ENCODE measurements at regions not wholly inside any gene's neighbourhood (a gene's known extent, or its start where the extent isn't known, plus 50 kb on each side); places are given as distances from the start of the nearest gene placed in this dataset.

DNA sequence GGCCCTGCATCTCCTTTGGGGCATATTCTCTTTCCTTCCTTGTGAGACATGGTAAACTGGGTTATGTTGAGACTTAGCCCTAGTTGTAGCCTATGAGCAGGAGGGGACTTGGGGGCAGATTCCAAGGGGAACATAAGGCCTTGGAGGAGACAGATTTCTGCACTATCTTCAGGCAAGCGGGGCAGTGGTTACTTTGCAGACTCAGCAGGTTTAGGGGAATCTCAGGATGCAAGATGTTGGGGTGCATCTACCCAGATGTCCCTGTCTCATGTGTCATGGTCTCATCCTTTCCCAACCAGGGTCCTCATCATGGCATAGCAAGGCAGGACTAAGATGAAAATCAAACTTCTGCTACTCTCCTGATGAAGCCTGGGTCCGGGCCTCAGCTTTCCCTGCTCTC, 58.6 kb upstream of the PTPRT start:
- no peak overlapping the region for H3K27ac ChIP-seq (ENCODE audit: control insufficient read depth, insufficient read depth)
- H3K4me2 ChIP-seq (ENCODE audit: control insufficient read depth, insufficient read depth): no peak overlapping the region
- in situ Hi-C loops (cut with MboI): no loop called here
- no peak overlapping the region for H2AFZ ChIP-seq (ENCODE audit: control insufficient read depth, low read depth, low read length)
- no peaks in the 10 kb centered on the region for H3K9me3 ChIP-seq (replicated peaks; ENCODE audit: control insufficient read depth, insufficient read depth, low read length)
- intact Hi-C loops (cut with micrococcal nuclease; ENCODE audit: unreplicated experiment): no loop called here
- FAIRE-seq (no peak), ATAC-seq (no peak), DNase-seq (ENCODE audit: low read depth, low spot score) (no peak)
- BruUV-seq (replicated peaks): no TSS peak
- ChIA-PET SMC1A (ENCODE audit: uncharacterized antibody, unreplicated experiment) (no interaction called here), RAD21 (ENCODE audit: unreplicated experiment) (no interaction called here), CTCF (no interaction called here), POLR2A (no interaction called here)
- TF ChIP-seq ZNF217 (IDR thresholded peaks at IDR 0.05): no peak
- no peak for TF ChIP-seq YBX1 (IDR thresholded peaks at IDR 0.05)
- no peak for TF ChIP-seq ATF7 (IDR thresholded peaks at IDR 0.05; ENCODE audit: low read depth)
- no peak for TF ChIP-seq KDM1A (IDR thresholded peaks at IDR 0.05; ENCODE audit: borderline replicate concordance)
- TF ChIP-seq CREM (IDR thresholded peaks at IDR 0.05; ENCODE audit: low read depth): no peak
- no peak for TF ChIP-seq NBN (IDR thresholded peaks at IDR 0.05)
- H3K79me2 ChIP-seq (ENCODE audit: control insufficient read depth, insufficient read depth, low read length): no peaks in the 10 kb centered on the region
- no peak overlapping the region for H3K9ac ChIP-seq (ENCODE audit: control insufficient read depth, insufficient read depth, low read length)
- no peaks in the 10 kb centered on the region for H3K36me3 ChIP-seq (ENCODE audit: control insufficient read depth in 2 of 2, insufficient read depth in 2 of 2, low read length in 1 of 2)
- no peaks in the 10 kb centered on the region for H3K4me1 ChIP-seq (ENCODE audit: control insufficient read depth, insufficient read depth, low read length)
- H3K4me3 ChIP-seq: no peak overlapping the region
- no peaks in the 10 kb centered on the region; a peak in 2 of 4 replicates for H3K27me3 ChIP-seq (replicated peaks in 1 of 2; ENCODE audit: control insufficient read depth in 2 of 2, insufficient read depth in 2 of 2, low read length in 1 of 2)
- no peaks in the 10 kb centered on the region for H4K20me1 ChIP-seq (ENCODE audit: control insufficient read depth, insufficient read depth)
- WGBS (ENCODE audit: insufficient coverage, insufficient replicate concordance, low lambda C conversion rate, missing lambda C conversion rate): 0% methylated on average over 2 of the region's 2 CpGs

DNA sequence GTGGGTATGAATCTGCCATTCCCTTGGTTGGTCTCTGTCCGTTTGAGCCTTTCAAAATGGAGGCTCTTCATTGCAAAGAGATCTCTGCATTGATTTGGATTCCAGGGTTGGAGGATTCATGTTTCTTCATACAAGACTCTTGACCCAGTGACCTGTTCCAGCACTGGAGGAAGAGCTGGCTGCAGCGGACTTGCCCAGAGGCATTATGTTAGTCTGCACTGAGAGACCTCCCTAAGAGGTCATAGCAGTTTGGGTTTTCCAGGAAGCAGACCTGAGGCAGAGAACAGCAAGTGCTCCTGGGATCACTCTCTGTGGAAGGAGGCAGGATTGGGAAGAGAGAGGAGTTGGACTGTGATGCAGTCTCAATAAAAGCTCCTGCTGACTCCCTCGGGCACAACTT, 57.7 kb upstream of the PTPRT start:
- FAIRE-seq: no peak
- H3K4me3 ChIP-seq: no peak overlapping the region
- 19% methylated on average over 3 of the region's 3 CpGs for WGBS (ENCODE audit: insufficient coverage, insufficient replicate concordance, low lambda C conversion rate, missing lambda C conversion rate)

More for the DNA sequence above, 57.7 kb upstream of the PTPRT start:
- Histone ChIP-seq H3K9ac (ENCODE audit: control insufficient read depth, insufficient read depth, low read length) (no peak overlapping the region), H3K4me1 (ENCODE audit: control insufficient read depth, insufficient read depth, low read length) (no peaks in the 10 kb centered on the region), H3K4me2 (ENCODE audit: control insufficient read depth, insufficient read depth) (no peak overlapping the region), H4K20me1 (ENCODE audit: control insufficient read depth, insufficient read depth) (no peaks in the 10 kb centered on the region), H3K27ac (ENCODE audit: control insufficient read depth, insufficient read depth) (no peak overlapping the region), H3K27me3 (replicated peaks in 1 of 2; ENCODE audit: control insufficient read depth in 2 of 2, insufficient read depth in 2 of 2, low read length in 1 of 2) (no peaks in the 10 kb centered on the region; a peak in 2 of 4 replicates), H2AFZ (ENCODE audit: control insufficient read depth, low read depth, low read length) (no peak overlapping the region), H3K36me3 (ENCODE audit: control insufficient read depth in 2 of 2, insufficient read depth in 2 of 2, low read length in 1 of 2) (no peaks in the 10 kb centered on the region), H3K9me3 (replicated peaks; ENCODE audit: control insufficient read depth, insufficient read depth, low read length) (no peaks in the 10 kb centered on the region), H3K79me2 (ENCODE audit: control insufficient read depth, insufficient read depth, low read length) (no peaks in the 10 kb centered on the region)
- ChIA-PET SMC1A (ENCODE audit: uncharacterized antibody, unreplicated experiment) (no interaction called here), CTCF (no interaction called here), RAD21 (ENCODE audit: unreplicated experiment) (no interaction called here), POLR2A (no interaction called here)
- intact Hi-C loops (cut with micrococcal nuclease; ENCODE audit: unreplicated experiment) (no loop called here), in situ Hi-C loops (cut with MboI) (no loop called here)
- no peak for ATAC-seq
- no peak for DNase-seq (ENCODE audit: low read depth, low spot score)
- TF ChIP-seq ASH2L (IDR thresholded peaks at IDR 0.05; ENCODE audit: borderline replicate concordance, low read depth): no peak
- TF ChIP-seq, protein P1, sequence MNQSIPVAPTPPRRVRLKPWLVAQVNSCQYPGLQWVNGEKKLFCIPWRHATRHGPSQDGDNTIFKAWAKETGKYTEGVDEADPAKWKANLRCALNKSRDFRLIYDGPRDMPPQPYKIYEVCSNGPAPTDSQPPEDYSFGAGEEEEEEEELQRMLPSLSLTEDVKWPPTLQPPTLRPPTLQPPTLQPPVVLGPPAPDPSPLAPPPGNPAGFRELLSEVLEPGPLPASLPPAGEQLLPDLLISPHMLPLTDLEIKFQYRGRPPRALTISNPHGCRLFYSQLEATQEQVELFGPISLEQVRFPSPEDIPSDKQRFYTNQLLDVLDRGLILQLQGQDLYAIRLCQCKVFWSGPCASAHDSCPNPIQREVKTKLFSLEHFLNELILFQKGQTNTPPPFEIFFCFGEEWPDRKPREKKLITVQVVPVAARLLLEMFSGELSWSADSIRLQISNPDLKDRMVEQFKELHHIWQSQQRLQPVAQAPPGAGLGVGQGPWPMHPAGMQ (IDR thresholded peaks at IDR 0.05; ENCODE audit: borderline replicate concordance): no peak
- TF ChIP-seq SMAD5 (IDR thresholded peaks at IDR 0.05; ENCODE audit: low read depth): no peak
- TF ChIP-seq CREM (IDR thresholded peaks at IDR 0.05; ENCODE audit: low read depth): no peak
- TF ChIP-seq, protein P2, sequence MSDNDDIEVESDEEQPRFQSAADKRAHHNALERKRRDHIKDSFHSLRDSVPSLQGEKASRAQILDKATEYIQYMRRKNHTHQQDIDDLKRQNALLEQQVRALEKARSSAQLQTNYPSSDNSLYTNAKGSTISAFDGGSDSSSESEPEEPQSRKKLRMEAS (IDR thresholded peaks at IDR 0.05; ENCODE audit: low read depth, low read length): no peak
- no peak for TF ChIP-seq MYB (IDR thresholded peaks at IDR 0.05; ENCODE audit: borderline replicate concordance, low read depth, low read length)
- TF ChIP-seq POU2F2 (IDR thresholded peaks at IDR 0.05; ENCODE audit: borderline replicate concordance, low read depth, low read length): no peak
- no peak for TF ChIP-seq FOS (IDR thresholded peaks at IDR 0.05; ENCODE audit: borderline replicate concordance, extremely low read depth, insufficient read length)
- TF ChIP-seq STAT3 (IDR thresholded peaks at IDR 0.05; ENCODE audit: low read depth, low read length): no peak
- TF ChIP-seq JUND (IDR thresholded peaks at IDR 0.05; ENCODE audit: low read depth, low read length): no peak
- TF ChIP-seq POLR2AphosphoS5 (IDR thresholded peaks at IDR 0.05; ENCODE audit: low read length): no peak
- no peak for TF ChIP-seq NFYB (IDR thresholded peaks at IDR 0.05; ENCODE audit: insufficient read depth, low read depth, low read length)
- no TSS peak for BruUV-seq (replicated peaks)

Measured in GM12878 (cell line).